ENCODE measurements at regions not wholly inside any gene's neighbourhood (a gene's known extent, or its start where the extent isn't known, plus 50 kb on each side); places are given as distances from the start of the nearest gene placed in this dataset.
"Not testable (repeated sequence)": the region's sequence is repeated elsewhere in the genome, so short reads cannot be mapped to it uniquely, and the experiment has no call there.

GRCh38 chr11:97015327-97015726 is 625.5 kb downstream of the JRKL start:
- DNase-seq (ENCODE audit: low spot score), result no peak

DNA sequence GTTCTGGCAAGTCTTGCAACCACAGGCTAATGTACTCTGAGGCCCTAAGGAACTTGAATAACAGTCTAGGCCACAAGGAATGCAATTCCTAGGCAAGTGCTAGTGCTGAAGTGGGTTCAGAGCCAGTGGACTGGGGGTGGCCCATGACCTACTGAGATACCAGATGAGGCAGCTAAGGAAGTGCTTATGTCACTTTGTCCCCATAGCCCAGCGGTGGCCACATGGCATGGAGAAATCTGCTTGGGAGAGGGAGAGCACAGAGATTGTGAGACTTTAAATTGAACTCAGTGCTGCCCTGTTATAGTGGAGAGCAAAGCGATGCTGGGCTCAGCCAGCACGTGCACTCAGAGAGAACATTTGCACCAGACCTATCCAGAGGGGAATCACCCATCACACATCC is 629.5 kb downstream of the JRKL start:
- DNase-seq (ENCODE audit: low spot score), result no peak

GRCh38 chr11:97019754-97020153 is 629.9 kb downstream of the JRKL start:
- DNase-seq (ENCODE audit: low spot score), result no peak

DNA sequence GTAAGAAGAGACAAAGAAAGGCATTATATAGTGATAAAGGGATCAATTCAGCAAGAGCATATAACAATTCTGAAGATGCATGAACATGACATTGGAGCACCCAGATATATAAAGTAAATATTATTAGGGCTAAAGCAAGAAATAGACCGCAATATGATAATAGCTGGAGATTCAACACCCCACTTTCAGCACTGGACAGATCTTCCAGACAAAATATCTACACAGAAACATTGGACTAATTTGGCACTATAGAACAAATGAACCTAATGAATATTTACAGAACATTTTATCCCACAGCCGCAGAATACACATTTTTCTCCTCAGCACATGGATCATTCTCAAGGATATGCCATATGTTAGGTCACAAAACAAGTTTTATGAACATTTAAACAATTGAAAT is 633.1 kb downstream of the JRKL start:
- DNase-seq (ENCODE audit: low spot score), result no peak

- no peak for DNase-seq (ENCODE audit: low spot score)
Observed at GRCh38 chr11:97028836-97029406, 639.1 kb downstream of the JRKL start.

GRCh38 chr11:97033178-97033577 is 643.4 kb downstream of the JRKL start:
- DNase-seq (ENCODE audit: low spot score), result no peak

DNA sequence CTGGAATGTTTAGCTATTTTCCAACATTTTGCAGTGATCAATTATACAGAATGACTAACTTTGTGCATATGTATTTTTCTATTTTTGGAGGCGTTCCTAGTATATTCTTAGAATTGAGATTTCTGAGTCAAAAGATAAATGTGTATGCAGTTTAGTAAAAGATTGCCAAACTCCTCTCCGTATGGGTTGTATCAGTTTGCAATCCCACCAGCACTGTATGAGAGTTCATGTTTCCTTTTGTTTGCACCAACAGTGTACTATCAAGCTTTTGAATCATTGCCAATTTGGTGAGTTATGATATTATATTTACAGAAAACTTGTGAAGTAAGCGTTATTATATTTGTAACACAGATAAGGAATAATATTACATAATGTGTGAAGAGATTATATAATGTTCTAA is 658.7 kb downstream of the JRKL start:
- DNase-seq (ENCODE audit: low spot score), result no peak

DNA sequence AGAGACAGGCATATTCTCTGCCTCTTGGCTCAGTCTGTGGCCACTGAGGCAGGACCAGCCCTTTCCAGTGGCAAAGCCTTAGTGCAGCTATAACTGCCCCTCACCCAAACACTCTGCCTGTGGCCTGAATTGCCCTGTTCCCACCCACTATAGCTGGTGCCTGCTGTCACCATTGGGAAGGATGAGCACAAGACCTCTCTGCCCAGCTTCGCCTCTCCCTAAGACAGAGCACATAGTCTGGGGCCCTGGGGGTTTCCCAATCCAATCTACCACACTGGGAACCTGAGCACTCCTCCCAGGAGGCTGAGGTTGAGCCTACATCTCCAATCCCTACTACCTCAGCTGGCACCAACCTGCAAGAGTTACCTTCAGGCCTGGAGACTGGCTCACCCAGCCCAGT is 670.4 kb downstream of the JRKL start:
- DNase-seq (ENCODE audit: low spot score), result no peak

GRCh38 chr11:97069160-97069559 is 679.3 kb downstream of the JRKL start:
- DNase-seq (ENCODE audit: low spot score), result no peak

GRCh38 chr11:97072420-97072819 is 682.6 kb downstream of the JRKL start:
- no peak for DNase-seq (ENCODE audit: low spot score)

GRCh38 chr11:97076666-97077065 is 686.9 kb downstream of the JRKL start:
- not testable (repeated sequence) for DNase-seq (ENCODE audit: low spot score)

DNA sequence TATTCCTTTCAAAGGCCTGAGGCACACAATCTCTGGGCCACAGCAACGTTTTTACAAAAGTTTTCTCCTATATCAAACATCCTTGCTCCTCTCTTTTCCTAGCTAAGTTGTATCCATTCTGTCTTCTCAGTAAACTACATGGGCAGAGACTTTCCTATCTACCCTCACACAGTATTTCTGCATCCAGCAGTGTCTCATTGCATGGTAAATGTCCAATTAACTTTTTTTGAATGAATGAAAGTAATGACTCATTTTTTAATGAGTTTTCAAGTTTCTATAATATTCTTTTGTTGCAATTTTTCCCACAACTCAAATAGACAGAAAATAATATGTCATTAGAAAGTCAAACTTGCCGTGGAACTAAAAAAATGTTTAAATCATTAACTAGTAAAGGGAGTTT is 688.6 kb downstream of the JRKL start:
- no peak for DNase-seq (ENCODE audit: low spot score)

- DNase-seq (ENCODE audit: low spot score), result no peak
Observed at GRCh38 chr11:97079244-97079643, 689.4 kb downstream of the JRKL start.

- DNase-seq (ENCODE audit: low spot score), result no peak
Observed at GRCh38 chr11:97087419-97087818, 697.6 kb downstream of the JRKL start.

DNA sequence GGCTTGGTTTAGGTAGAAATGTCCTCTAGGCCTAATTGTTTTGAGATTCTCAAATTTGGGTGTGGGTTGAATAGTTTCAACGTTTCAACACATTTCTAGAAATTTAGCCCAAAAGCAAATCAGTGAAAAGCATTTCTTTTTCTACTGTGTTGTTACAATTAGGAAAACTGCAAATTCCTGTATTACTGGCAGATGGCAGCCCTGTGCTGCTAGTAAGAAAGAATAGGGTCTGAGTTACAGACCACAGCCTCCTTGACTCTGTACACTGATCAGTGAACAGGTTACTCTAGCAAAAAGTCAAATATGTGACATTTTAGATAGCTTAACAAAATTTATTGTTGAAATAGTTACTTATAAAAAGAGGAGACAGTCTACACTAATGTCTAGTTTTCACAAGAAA is 703.0 kb downstream of the JRKL start:
- DNase-seq (ENCODE audit: low spot score), result no peak

DNA sequence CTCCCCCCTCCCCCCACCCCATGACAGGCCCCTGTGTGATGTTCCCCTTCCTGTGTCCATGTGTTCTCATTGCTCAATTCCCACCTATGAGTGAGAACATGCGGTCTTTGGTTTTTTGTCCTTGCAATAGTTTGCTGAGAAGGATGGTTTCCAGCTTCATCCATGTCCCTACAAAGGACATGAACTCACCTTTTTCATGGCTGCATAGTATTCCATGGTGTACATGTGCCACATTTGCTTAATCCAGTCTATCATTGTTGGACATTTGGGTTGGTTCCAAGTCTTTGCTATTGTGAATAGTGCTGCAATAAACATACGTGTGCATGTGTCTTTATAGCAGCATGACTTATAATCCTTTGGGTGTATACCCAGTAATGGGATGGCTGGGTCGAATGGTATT is 712.4 kb downstream of the JRKL start:
- DNase-seq (ENCODE audit: low spot score), result not testable (repeated sequence)

DNA sequence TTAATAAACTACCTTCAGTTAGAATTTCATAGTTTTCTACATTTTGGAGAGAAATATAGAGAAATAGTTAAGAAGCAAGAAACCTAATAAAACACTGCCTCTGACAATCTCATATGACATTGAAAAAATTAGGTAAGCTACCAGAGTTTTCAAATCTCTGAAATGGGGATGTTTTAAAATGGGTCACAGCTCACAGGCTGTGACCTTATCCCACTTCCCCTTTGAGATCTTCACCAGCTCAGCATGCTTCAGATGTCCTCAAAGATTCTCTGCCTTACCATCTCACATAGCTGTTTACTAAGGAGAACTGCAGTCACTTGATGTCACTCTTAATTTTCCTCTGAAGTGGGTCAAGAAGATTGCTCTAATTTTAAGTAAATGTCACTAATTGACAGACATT is 717.8 kb downstream of the JRKL start:
- DNase-seq (ENCODE audit: low spot score), result no peak

DNA sequence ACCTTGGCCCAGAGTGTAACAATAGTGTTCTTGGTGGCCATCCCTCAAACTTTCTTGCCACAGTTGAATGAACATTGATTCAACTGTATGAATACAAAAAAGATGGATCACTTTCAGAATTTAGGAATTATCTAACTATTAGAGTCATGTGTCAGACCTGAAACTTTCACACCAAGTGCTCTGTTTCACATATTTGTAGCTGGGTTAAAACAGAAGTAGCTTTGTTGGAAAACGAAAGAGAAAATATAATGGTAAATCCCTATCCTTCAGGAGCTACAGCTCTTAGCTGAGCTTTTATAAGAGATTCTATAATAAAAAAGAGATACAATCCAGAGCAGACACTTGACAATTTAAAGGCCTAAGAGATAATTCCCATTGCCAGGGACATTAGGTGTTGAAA is 719.3 kb downstream of the JRKL start:
- no peak for DNase-seq (ENCODE audit: low spot score)

DNA sequence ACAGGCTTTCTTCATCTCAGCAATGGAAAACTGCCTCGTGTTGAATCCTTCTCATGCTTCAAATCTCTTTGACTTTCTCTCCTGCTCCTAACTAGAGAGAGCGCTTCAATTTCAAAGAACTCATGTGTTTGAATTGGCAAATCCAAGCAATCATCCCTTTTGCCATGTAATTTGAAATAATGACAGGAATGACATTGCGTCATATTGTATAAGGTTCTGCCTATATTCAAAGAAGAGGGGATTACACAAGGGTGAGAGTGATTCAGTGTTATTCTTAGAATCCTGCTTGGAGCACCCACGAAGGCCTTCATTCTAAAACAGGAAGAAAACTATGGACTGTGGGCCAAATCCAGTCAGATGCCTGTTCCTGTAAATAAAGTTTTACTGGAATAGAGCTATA is 720.6 kb downstream of the JRKL start:
- no peak for DNase-seq (ENCODE audit: low spot score)

DNA sequence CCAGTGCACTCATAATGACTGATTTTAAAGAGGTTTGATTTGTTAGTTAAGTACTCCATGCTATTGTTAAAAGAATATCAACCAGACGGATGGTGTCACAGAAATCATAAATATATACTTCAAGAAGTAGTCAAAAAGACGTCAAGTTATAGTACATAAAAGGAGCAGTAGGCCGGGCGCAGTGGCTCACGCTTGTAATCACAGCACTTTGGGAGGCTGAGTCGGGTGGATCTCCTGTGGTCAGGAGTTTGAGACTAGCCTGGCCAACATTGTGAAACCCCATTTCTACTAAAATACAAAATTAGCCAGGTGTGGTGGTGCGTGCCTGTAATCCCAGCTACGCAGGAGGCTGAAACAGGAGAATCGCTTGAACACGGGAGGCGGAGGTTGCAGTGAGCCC is 721.7 kb downstream of the JRKL start:
- no peak for DNase-seq (ENCODE audit: low spot score)

- no peak for DNase-seq (ENCODE audit: low spot score)
Observed at GRCh38 chr11:97118614-97119200, 728.9 kb downstream of the JRKL start.

- no peak for DNase-seq (ENCODE audit: low spot score)
Observed at GRCh38 chr11:97123237-97123636, 733.4 kb downstream of the JRKL start.

DNA sequence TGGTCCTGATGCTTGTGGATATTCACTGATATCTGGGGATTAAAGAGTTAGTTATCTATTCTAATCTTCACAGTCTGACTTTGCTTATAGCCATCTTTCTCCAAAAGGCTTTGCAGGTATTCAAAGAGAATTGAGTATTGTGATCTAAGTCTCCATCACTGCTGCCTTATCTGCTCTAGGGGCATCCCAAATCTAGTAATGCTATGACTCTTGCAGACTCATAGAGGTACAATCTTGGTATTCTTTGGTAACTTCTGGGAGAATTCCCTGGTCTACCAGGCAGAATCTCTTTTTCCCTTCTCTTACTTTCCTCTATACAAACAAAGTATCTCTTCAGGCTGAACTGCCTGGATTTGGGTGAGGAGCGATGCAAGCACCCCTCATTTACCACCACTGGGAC is 746.3 kb downstream of the JRKL start:
- DNase-seq (ENCODE audit: low spot score), result no peak

DNA sequence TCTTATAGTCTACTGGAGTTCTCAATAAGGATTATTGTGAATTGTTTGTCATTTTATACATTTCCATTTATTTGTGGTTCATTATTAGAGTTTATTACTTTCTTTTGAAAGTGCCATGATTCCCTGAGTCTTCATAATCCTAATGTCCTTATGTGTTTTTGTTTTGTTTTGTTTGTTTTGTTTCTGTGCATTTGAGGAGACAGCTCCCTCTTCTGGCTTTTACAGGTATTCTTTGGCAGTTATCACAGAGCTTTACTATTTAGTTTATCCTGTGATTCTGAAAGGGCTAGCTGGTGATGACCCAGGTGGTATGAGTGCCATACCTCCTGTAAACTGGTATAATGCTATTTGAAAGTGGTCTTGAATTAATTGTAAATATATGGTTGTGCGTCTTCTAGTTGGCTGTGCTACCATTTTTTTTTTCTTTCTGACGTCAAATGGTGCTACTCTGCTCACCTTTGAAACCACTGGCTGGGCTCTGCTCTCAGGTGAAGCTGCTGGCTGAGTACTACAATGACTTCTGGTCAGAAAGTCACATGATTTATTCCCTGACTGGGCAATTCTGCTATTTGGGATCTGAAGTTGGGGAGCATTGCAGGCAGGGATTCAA is 751.2 kb downstream of the JRKL start:
- DNase-seq (ENCODE audit: low spot score), result no peak
